Thyroid gland (tissue), 4 donors: ENCODE measurements at regions not wholly inside any gene's neighbourhood (a gene's known extent, or its start where the extent isn't known, plus 50 kb on each side); places are given as distances from the start of the nearest gene placed in this dataset.

Experiments used
- POLR2A ChIP-seq, 2 donors: fragments of 450-650 bp; IDR thresholded peaks; one replicate each; pipeline ENCODE4 v1.6.1; 2017; ENCODE audit warnings: antibody characterized with exemption in 2 of 2, mild to moderate bottlenecking in 2 of 2, moderate library complexity in 1 of 2
- TF ChIP-seq, protein P1 (sequence below), 6 experiments: fragments of 200-600 bp in 3 of 6; fragments of 450-650 bp in 3 of 6; sonication (generic) in 3 of 6; IDR thresholded peaks; one replicate each; pipeline ENCODE4 v1.5.1; 2016 to 2019; ENCODE audit warnings: antibody characterized with exemption in 6 of 6, mild to moderate bottlenecking in 2 of 6, inconsistent platforms in 1 of 6, moderate library complexity in 1 of 6

DNA sequence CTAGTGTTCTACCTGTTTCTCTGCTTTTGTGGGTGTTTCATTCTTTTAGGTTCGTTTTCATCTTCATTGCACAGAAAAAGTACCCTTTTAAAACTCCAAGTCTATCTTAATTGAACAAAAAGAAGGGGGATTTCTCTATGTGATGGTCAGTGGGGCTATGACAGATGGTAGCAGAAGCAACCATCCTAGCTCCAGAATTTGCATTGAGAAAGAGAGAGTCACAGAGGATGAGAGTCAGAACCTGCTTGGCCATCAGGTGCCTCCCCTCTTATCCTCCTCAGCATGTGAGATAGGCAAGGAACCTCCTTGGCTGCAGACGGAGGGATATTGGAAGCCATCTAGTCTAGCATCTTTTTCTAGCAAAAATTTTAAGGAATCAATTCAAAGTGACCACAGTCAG is 398.0 kb upstream of the DCC start:
- TF ChIP-seq, protein P1, sequence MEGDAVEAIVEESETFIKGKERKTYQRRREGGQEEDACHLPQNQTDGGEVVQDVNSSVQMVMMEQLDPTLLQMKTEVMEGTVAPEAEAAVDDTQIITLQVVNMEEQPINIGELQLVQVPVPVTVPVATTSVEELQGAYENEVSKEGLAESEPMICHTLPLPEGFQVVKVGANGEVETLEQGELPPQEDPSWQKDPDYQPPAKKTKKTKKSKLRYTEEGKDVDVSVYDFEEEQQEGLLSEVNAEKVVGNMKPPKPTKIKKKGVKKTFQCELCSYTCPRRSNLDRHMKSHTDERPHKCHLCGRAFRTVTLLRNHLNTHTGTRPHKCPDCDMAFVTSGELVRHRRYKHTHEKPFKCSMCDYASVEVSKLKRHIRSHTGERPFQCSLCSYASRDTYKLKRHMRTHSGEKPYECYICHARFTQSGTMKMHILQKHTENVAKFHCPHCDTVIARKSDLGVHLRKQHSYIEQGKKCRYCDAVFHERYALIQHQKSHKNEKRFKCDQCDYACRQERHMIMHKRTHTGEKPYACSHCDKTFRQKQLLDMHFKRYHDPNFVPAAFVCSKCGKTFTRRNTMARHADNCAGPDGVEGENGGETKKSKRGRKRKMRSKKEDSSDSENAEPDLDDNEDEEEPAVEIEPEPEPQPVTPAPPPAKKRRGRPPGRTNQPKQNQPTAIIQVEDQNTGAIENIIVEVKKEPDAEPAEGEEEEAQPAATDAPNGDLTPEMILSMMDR (IDR thresholded peaks at IDR 0.05), result no peak
- no peak for TF ChIP-seq POLR2A (IDR thresholded peaks at IDR 0.05)
